ENCODE measurements at regions not wholly inside any gene's neighbourhood (a gene's known extent, or its start where the extent isn't known, plus 50 kb on each side); places are given as distances from the start of the nearest gene placed in this dataset.

DNA sequence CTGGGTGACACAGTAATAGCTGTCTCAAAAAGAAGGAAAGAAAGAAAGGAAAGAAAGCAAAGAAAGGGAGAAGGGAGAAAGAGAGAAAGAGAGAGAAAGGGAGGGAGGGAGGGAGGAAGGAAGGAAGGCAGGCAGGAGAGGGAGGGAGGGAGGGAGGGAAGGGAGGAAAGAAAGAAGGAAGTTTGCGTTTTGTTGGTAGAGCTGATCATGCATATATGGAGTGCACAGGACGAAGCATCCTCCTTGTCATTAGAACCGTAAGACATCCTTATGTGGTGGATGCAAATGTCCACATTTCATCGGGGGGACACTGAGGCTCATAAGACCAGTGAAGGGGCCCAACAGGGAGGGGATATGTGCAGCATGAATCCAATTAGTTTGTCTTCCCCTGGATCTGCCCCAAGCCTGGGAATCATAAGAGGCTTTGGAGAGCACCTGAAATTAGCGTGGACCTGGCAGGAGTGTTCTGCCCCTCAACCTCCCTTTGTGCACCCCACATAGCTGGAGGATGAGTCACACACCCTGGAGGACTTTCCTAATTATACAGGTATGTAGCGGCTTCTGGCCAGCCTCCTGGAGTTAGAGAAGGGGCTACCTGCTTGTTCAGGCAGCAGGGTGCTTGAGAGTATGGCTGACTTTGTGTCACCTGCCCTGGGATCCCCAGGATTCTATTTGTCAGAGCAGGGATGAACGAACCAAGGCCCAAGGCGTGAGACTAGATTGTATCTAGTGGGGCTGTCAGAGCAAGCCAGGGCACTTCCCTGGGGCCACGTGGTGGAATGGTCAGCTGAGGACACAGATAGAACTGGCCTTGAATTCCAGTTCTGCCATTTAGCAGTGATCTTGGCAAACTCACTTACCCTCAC lies 119.7 kb upstream of the CD82 start:
- H3K4me2 ChIP-seq (ENCODE audit: low read length) = no peak overlapping the region
- no peak overlapping the region for H3K27ac ChIP-seq (ENCODE audit: low read length)
- no peaks in the 10 kb centered on the region for H3K36me3 ChIP-seq (replicated peaks; ENCODE audit: low read depth, low read length)
- H3K27me3 ChIP-seq (ENCODE audit: low read depth, low read length) = peaks cover 9% of the 10 kb centered on the region; the same call in 1 of the 2 replicates
- no peak overlapping the region for H3K9ac ChIP-seq (ENCODE audit: low read length)
- no peak overlapping the region for H2AFZ ChIP-seq (ENCODE audit: low read depth, low read length)
- H3K9me3 ChIP-seq (ENCODE audit: insufficient read depth, low read length) = no peaks in the 10 kb centered on the region
- H4K20me1 ChIP-seq (ENCODE audit: insufficient read depth, low read length) = no peaks in the 10 kb centered on the region
- TF ChIP-seq, protein P1, sequence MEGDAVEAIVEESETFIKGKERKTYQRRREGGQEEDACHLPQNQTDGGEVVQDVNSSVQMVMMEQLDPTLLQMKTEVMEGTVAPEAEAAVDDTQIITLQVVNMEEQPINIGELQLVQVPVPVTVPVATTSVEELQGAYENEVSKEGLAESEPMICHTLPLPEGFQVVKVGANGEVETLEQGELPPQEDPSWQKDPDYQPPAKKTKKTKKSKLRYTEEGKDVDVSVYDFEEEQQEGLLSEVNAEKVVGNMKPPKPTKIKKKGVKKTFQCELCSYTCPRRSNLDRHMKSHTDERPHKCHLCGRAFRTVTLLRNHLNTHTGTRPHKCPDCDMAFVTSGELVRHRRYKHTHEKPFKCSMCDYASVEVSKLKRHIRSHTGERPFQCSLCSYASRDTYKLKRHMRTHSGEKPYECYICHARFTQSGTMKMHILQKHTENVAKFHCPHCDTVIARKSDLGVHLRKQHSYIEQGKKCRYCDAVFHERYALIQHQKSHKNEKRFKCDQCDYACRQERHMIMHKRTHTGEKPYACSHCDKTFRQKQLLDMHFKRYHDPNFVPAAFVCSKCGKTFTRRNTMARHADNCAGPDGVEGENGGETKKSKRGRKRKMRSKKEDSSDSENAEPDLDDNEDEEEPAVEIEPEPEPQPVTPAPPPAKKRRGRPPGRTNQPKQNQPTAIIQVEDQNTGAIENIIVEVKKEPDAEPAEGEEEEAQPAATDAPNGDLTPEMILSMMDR (IDR thresholded peaks at IDR 0.05; ENCODE audit: low read depth, low read length) = no peak
- TF ChIP-seq EZH2phosphoT487 (IDR thresholded peaks at IDR 0.05; ENCODE audit: low read depth) = no peak
- no peaks in the 10 kb centered on the region for H3K79me2 ChIP-seq (ENCODE audit: low read length)
- H3K4me3 ChIP-seq (ENCODE audit: low read length) = no peak overlapping the region
- no peaks in the 10 kb centered on the region for H3K4me1 ChIP-seq (ENCODE audit: low read length)

DNA sequence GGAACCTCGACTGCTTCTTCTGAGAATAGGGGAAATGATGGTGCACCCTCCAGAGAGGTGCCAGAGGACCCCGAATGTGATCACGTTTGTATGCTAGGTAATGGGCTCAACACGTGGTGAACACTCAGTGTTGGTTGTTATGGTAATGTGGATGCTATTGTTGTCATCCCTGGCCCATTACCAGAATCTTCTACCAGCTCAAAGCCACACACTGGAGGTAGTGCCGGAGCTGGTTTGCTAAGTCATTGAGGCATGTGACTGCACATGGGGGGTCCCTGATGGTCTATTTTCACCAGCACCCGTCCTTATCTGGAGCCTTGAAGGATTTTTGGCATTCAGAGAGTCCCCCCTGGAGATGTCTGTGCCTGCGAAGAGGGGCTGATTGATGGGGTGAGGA lies 119.1 kb upstream of the CD82 start:
- Histone ChIP-seq H4K20me1 (ENCODE audit: insufficient read depth, low read length) (no peaks in the 10 kb centered on the region), H3K79me2 (ENCODE audit: low read length) (no peaks in the 10 kb centered on the region), H3K9ac (ENCODE audit: low read length) (no peak overlapping the region), H3K9me3 (ENCODE audit: insufficient read depth, low read length) (no peaks in the 10 kb centered on the region), H3K4me2 (ENCODE audit: low read length) (no peak overlapping the region), H3K4me3 (ENCODE audit: low read length) (no peak overlapping the region), H3K27me3 (ENCODE audit: low read depth, low read length) (peaks cover 9% of the 10 kb centered on the region; the same call in 1 of the 2 replicates), H3K4me1 (ENCODE audit: low read length) (no peaks in the 10 kb centered on the region), H2AFZ (ENCODE audit: low read depth, low read length) (no peak overlapping the region), H3K27ac (ENCODE audit: low read length) (no peak overlapping the region), H3K36me3 (replicated peaks; ENCODE audit: low read depth, low read length) (no peaks in the 10 kb centered on the region)
- TF ChIP-seq EZH2phosphoT487 (IDR thresholded peaks at IDR 0.05; ENCODE audit: low read depth) = no peak
- TF ChIP-seq, protein P1 (IDR thresholded peaks at IDR 0.05; ENCODE audit: low read depth, low read length) = no peak

DNA sequence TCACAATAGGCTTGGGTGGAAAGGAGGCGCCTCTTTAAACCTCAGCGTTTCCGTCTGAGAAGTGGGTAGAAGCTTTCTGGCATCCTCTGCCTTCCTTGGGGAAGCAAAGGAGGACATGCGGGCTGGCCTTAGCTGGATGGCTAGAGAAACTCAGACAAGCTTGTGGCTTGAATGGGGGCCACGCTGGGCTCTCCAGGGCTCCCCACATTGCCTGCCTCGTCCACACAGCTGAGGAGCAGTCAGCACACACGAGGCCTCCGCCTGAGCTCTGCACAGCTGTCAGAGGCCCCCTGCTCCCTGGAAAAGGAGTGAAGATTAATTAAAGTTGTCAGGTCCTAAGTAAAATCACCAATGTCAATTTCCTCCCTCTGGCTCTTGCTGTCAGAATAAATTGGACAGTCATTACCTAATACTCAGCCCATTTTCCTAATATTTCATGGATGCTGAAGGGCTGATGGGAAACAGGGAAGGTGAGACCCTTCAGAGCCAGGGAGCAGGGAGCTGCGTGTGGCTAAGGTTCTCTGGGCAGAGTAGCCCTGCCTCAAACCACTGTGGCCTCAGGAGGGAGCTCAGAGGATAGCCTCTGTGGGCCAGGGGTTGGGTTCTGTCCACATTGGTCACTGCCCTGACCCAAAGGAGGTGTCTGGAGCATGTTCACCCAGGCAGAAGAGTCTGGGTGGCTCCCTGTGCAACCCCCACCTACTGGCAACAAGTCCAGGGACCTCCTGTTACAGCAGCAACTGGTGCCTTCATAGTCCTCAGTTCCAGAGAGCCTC lies 118.3 kb upstream of the CD82 start:
- H3K4me3 ChIP-seq (ENCODE audit: low read length) = no peak overlapping the region
- no peaks in the 10 kb centered on the region for H3K36me3 ChIP-seq (replicated peaks; ENCODE audit: low read depth, low read length)
- H3K9me3 ChIP-seq (ENCODE audit: insufficient read depth, low read length) = no peaks in the 10 kb centered on the region
- no peaks in the 10 kb centered on the region for H4K20me1 ChIP-seq (ENCODE audit: insufficient read depth, low read length)
- H3K27ac ChIP-seq (ENCODE audit: low read length) = no peak overlapping the region
- H2AFZ ChIP-seq (ENCODE audit: low read depth, low read length) = no peak overlapping the region
- TF ChIP-seq, protein P1 (IDR thresholded peaks at IDR 0.05; ENCODE audit: low read depth, low read length) = no peak
- TF ChIP-seq EZH2phosphoT487 (IDR thresholded peaks at IDR 0.05; ENCODE audit: low read depth) = no peak
- H3K79me2 ChIP-seq (ENCODE audit: low read length) = no peaks in the 10 kb centered on the region
- H3K4me2 ChIP-seq (ENCODE audit: low read length) = no peak overlapping the region
- peaks cover 9% of the 10 kb centered on the region; the same call in 1 of the 2 replicates for H3K27me3 ChIP-seq (ENCODE audit: low read depth, low read length)
- no peak overlapping the region for H3K9ac ChIP-seq (ENCODE audit: low read length)
- H3K4me1 ChIP-seq (ENCODE audit: low read length) = no peaks in the 10 kb centered on the region

DNA sequence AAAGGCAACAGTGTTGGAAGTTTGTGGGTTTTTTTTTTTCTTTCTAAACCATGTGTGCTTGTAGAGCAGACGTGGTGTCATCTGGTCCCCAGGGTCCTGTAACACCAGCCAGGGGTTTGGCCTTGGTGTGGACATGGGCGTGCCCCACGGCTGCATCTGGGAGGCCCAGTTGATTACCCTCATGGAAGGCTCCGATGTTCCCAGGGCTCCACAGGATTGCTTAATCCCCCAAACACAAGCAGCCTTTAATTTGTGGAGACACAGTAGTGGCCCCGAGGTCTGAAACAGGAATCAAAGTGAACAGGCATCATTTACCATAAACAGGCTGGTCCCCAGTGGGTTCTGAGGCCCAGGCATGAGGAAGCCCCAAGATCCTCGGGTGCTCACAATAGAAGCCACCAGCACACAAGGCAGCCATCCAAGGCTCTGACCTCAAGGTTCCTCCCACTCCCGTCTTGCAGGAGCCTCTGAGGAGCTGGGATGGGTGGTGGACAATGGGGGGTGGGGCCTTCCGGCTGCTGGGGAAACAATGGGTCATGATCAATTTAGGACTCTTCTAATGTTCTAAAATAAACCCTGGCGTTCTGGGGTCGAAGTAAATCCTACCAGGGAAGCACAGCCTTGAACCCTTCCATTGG lies 115.0 kb upstream of the CD82 start:
- H3K79me2 ChIP-seq (ENCODE audit: low read length) = no peaks in the 10 kb centered on the region
- H4K20me1 ChIP-seq (ENCODE audit: insufficient read depth, low read length) = no peaks in the 10 kb centered on the region
- H3K9me3 ChIP-seq (ENCODE audit: insufficient read depth, low read length) = no peaks in the 10 kb centered on the region
- H3K27me3 ChIP-seq (ENCODE audit: low read depth, low read length) = peaks cover 9% of the 10 kb centered on the region; the same call in 1 of the 2 replicates
- no peaks in the 10 kb centered on the region for H3K4me1 ChIP-seq (ENCODE audit: low read length)
- H3K9ac ChIP-seq (ENCODE audit: low read length) = no peak overlapping the region
- H2AFZ ChIP-seq (ENCODE audit: low read depth, low read length) = no peak overlapping the region
- no peaks in the 10 kb centered on the region for H3K36me3 ChIP-seq (replicated peaks; ENCODE audit: low read depth, low read length)
- no peak overlapping the region for H3K4me3 ChIP-seq (ENCODE audit: low read length)
- TF ChIP-seq EZH2phosphoT487 (IDR thresholded peaks at IDR 0.05; ENCODE audit: low read depth) = no peak
- TF ChIP-seq, protein P1 (IDR thresholded peaks at IDR 0.05; ENCODE audit: low read depth, low read length) = no peak
- H3K27ac ChIP-seq (ENCODE audit: low read length) = no peak overlapping the region
- H3K4me2 ChIP-seq (ENCODE audit: low read length) = no peak overlapping the region

All from OCI-LY3 (cell line).